Testis (tissue), 2 donors: ENCODE measurements at regions not wholly inside any gene's neighbourhood (a gene's known extent, or its start where the extent isn't known, plus 50 kb on each side); places are given as distances from the start of the nearest gene placed in this dataset.

Experiments
- DNase-seq: peaks from one replicate; pipeline ENCODE4 v3.0.0-alpha.2; 2019
- H3K27ac ChIP-seq, 2 donors: fragments of 200-600 bp; sonication (generic); one replicate each; pipeline ENCODE4 v1.5.1; 2019
- H3K27me3 ChIP-seq: fragments of 200-600 bp; sonication (generic); one replicate; pipeline ENCODE4 v1.5.1; 2019
- H3K36me3 ChIP-seq: fragments of 200-600 bp; sonication (generic); one replicate; pipeline ENCODE4 v1.5.1; 2017; ENCODE audit warnings: low read depth; ENCODE audit errors: missing control alignments
- H3K4me1 ChIP-seq: fragments of 200-600 bp; sonication (generic); one replicate; pipeline ENCODE4 v1.5.1; 2019
- H3K4me3 ChIP-seq, 2 donors: fragments of 200-600 bp; sonication (generic); one replicate each; pipeline ENCODE4 v1.5.1; 2017 to 2019
- H3K9me3 ChIP-seq: fragments of 200-600 bp; sonication (generic); one replicate; pipeline ENCODE4 v1.5.1; 2017
- CTCF ChIP-seq, 3 experiments: fragments of 450-650 bp in 2 of 3; fragments of 200-600 bp in 1 of 3; sonication (generic) in 1 of 3; IDR thresholded peaks; one replicate each; pipeline ENCODE4 v1.5.1; 2016 to 2019; ENCODE audit warnings: antibody characterized with exemption in 3 of 3, mild to moderate bottlenecking in 2 of 3, moderate library complexity in 1 of 3
- POLR2A ChIP-seq: fragments of 450-650 bp; IDR thresholded peaks from one replicate; pipeline ENCODE4 v1.6.1; 2017; ENCODE audit warnings: antibody characterized with exemption, mild to moderate bottlenecking, moderate library complexity
- WGBS, 2 donors: methylation state at CpG; one replicate each; pipeline ENCODE4 v1.1.5; 2018; 5-methylcytosine and 5-hydroxymethylcytosine counted together
- intact Hi-C: fragments of 100-400 bp; cut with DNase I; formaldehyde crosslinking; loops from one replicate; pipeline ENCODE4 v1.15.1; 2023; ENCODE audit warnings: low total_unique reads

GRCh38 chr13:85728811-85729210 is 70.4 kb downstream of the SLITRK6 start:
- H3K27me3 ChIP-seq: no peaks in the 10 kb centered on the region
- no peak for DNase-seq
- no peaks in the 10 kb centered on the region for H3K36me3 ChIP-seq
- no peak overlapping the region for H3K4me3 ChIP-seq
- TF ChIP-seq POLR2A (no peak), CTCF (IDR thresholded peaks at IDR 0.05) (no peak)
- intact Hi-C loops: no loop called here
- no peaks in the 10 kb centered on the region for H3K9me3 ChIP-seq
- no peak overlapping the region for H3K27ac ChIP-seq
- no peaks in the 10 kb centered on the region for H3K4me1 ChIP-seq

GRCh38 chr13:85725433-85725832 is 73.8 kb downstream of the SLITRK6 start:
- intact Hi-C loops: no loop called here
- Histone ChIP-seq H3K4me1 (no peaks in the 10 kb centered on the region), H3K9me3 (no peaks in the 10 kb centered on the region), H3K27ac (no peak overlapping the region), H3K4me3 (no peak overlapping the region), H3K36me3 (no peaks in the 10 kb centered on the region), H3K27me3 (no peaks in the 10 kb centered on the region)
- no peak for TF ChIP-seq CTCF (IDR thresholded peaks at IDR 0.05)
- TF ChIP-seq POLR2A: no peak
- WGBS, 2 donors: 79 to 88% methylated on average over 2 of the region's 2 CpGs
- no peak for DNase-seq

- intact Hi-C loops: no loop called here
- Histone ChIP-seq H3K9me3 (no peaks in the 10 kb centered on the region), H3K4me3 (peak overlapping the region in 1 of 2 donors; percentile 8), H3K27me3 (no peaks in the 10 kb centered on the region), H3K4me1 (no peaks in the 10 kb centered on the region), H3K36me3 (no peaks in the 10 kb centered on the region), H3K27ac (no peak overlapping the region)
- no peak for TF ChIP-seq POLR2A
- no peak for TF ChIP-seq CTCF (IDR thresholded peaks at IDR 0.05)
- WGBS, 2 donors: 61 to 69% methylated on average over 9 to 12 of the region's 12 CpGs
- peak; percentile 15 for DNase-seq
These were observed 74.4 kb downstream of the SLITRK6 start for GRCh38 chr13:85724546-85725432.

- Histone ChIP-seq H3K4me1 (no peaks in the 10 kb centered on the region), H3K27ac (no peak overlapping the region), H3K4me3 (no peak overlapping the region), H3K9me3 (no peaks in the 10 kb centered on the region), H3K27me3 (no peaks in the 10 kb centered on the region), H3K36me3 (no peaks in the 10 kb centered on the region)
- intact Hi-C loops: no loop called here
- WGBS, 2 donors: 100% methylated on average over 1 of the region's 1 CpG
- no peak for DNase-seq
- TF ChIP-seq CTCF (IDR thresholded peaks at IDR 0.05) (no peak), POLR2A (no peak)
These were observed 79.5 kb downstream of the SLITRK6 start for GRCh38 chr13:85719749-85720148.

- 88 to 89% methylated on average over 3 of the region's 3 CpGs for WGBS, 2 donors
- Histone ChIP-seq H3K9me3 (no peaks in the 10 kb centered on the region), H3K4me1 (no peaks in the 10 kb centered on the region), H3K27me3 (no peaks in the 10 kb centered on the region), H3K27ac (no peak overlapping the region), H3K4me3 (no peak overlapping the region), H3K36me3 (no peaks in the 10 kb centered on the region)
- intact Hi-C loops: no loop called here
- no peak for TF ChIP-seq POLR2A
- no peak for TF ChIP-seq CTCF (IDR thresholded peaks at IDR 0.05)
- no peak for DNase-seq
These were observed 81.3 kb downstream of the SLITRK6 start for GRCh38 chr13:85717921-85718320.
